ENCODE measurements at regions not wholly inside any gene's neighbourhood (a gene's known extent, or its start where the extent isn't known, plus 50 kb on each side); places are given as distances from the start of the nearest gene placed in this dataset.
A peak's percentile ranks its signal among the peaks of the same experiment; 100 is the strongest.

DNA sequence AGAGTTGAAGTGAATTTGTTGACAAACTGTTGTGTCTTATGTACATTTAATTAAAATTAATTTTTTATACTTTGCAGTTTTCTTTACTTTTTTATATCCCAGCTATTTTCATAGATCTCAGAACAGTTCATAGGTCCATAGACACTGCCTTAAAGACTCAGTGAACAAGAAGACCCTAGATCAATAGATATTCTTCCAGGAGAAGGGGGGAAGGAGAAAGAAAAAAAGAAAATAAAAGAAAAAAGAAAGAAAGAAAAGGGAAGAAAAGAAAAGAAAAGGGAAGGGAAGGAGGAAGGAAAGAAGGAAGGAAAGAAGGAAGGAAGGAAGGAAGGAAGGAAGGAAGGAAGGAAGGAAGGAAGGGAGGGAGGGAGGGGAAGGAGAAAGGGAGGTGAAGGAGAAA, 130.8 kb downstream of the MAFB start:
- no peak for DNase-seq
- intact Hi-C loops (cut with DNase I) = no loop called here
- H3K27ac ChIP-seq = no peak overlapping the region
- no peak overlapping the region for H3K4me3 ChIP-seq
- TF ChIP-seq POLR2A (IDR thresholded peaks at IDR 0.05) = no peak
- TF ChIP-seq, protein P1, sequence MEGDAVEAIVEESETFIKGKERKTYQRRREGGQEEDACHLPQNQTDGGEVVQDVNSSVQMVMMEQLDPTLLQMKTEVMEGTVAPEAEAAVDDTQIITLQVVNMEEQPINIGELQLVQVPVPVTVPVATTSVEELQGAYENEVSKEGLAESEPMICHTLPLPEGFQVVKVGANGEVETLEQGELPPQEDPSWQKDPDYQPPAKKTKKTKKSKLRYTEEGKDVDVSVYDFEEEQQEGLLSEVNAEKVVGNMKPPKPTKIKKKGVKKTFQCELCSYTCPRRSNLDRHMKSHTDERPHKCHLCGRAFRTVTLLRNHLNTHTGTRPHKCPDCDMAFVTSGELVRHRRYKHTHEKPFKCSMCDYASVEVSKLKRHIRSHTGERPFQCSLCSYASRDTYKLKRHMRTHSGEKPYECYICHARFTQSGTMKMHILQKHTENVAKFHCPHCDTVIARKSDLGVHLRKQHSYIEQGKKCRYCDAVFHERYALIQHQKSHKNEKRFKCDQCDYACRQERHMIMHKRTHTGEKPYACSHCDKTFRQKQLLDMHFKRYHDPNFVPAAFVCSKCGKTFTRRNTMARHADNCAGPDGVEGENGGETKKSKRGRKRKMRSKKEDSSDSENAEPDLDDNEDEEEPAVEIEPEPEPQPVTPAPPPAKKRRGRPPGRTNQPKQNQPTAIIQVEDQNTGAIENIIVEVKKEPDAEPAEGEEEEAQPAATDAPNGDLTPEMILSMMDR (IDR thresholded peaks at IDR 0.05) = no peak
- peaks cover 0 to 19% (median 0%) of the 10 kb centered on the region in 12 donors for H3K9me3 ChIP-seq
- no peaks in the 10 kb centered on the region for H3K36me3 ChIP-seq
- no peaks in the 10 kb centered on the region for H3K27me3 ChIP-seq
- H3K4me1 ChIP-seq = peaks cover 0 to 12% (median 0%) of the 10 kb centered on the region in 12 donors
- ATAC-seq = no peak

DNA sequence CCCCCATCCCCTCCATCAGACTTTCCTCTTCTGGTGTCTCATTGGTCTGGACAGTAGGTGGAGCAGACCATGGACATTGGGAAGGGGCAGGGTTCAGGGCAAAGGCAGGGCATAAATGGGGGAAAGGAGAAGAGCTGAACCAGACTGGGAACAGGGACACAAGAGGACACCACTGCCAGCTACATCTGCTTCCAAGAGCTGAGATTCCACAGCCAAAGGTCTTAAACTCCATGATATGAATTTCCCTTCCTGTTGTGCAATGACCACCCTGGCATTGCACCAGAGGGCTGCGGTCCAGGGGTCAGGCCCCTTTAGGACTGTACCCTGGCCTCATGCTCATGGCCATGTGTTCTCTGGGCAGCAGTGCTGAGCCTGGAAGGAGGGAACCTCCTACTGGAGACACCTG, 137.9 kb downstream of the MAFB start:
- Histone ChIP-seq H3K4me3 (no peak overlapping the region), H3K36me3 (no peaks in the 10 kb centered on the region), H3K9me3 (peaks cover 0 to 19% (median 0%) of the 10 kb centered on the region in 12 donors), H3K4me1 (no peaks in the 10 kb centered on the region), H3K27ac (no peak overlapping the region), H3K27me3 (peaks cover 0 to 4% (median 0%) of the 10 kb centered on the region in 9 donors)
- 42 to 78% (median 69%) methylated on average over 1 of the region's 1 CpG for WGBS, 4 donors
- TF ChIP-seq, protein P1 (IDR thresholded peaks at IDR 0.05) = no peak
- no peak for TF ChIP-seq POLR2A (IDR thresholded peaks at IDR 0.05)
- intact Hi-C loops (cut with DNase I) = no loop called here
- peak in 1 of 5 donors; percentile 31 for DNase-seq
- peak in 1 of 4 donors; percentile 18 for ATAC-seq

DNA sequence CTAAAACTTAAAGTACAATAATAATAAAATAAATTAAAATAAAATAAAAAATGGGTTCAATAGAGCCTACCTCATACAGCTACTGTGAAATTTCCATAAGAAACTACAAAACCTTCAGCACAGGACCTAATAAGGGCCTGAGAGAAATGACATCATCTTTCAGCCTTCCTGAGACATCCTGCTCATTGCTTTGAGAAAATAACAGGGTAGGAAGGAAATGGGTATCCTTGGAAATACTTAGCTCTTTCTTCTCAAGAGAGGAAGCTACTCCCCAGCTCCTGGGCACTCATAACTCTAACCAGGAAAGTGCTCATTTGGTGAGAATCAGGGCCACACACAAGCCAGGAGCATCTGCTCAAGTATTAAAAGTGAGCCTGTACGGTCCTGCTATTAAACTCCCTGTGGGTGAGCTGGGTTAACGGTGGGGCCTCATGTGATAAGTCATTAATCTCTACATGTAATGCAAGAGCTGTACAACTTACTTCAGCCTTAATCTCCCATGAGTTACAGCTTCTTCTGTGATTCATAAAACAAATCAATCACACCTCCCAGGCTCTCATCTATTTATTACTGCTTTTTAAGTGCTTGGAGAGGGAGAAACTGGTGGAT, 141.4 kb downstream of the MAFB start:
- DNase-seq (no peak), ATAC-seq (no peak)
- no peak overlapping the region for H3K4me3 ChIP-seq
- H3K4me1 ChIP-seq = no peaks in the 10 kb centered on the region
- no peaks in the 10 kb centered on the region for H3K36me3 ChIP-seq
- peaks cover 0 to 4% (median 0%) of the 10 kb centered on the region in 9 donors for H3K27me3 ChIP-seq
- TF ChIP-seq, protein P1 (IDR thresholded peaks at IDR 0.05) = no peak
- TF ChIP-seq POLR2A (IDR thresholded peaks at IDR 0.05) = no peak
- no peak overlapping the region for H3K27ac ChIP-seq
- intact Hi-C loops (cut with DNase I) = no loop called here
- 18 to 27% (median 25%) methylated on average over 2 of the region's 2 CpGs for WGBS, 4 donors
- no peaks in the 10 kb centered on the region for H3K9me3 ChIP-seq

DNA sequence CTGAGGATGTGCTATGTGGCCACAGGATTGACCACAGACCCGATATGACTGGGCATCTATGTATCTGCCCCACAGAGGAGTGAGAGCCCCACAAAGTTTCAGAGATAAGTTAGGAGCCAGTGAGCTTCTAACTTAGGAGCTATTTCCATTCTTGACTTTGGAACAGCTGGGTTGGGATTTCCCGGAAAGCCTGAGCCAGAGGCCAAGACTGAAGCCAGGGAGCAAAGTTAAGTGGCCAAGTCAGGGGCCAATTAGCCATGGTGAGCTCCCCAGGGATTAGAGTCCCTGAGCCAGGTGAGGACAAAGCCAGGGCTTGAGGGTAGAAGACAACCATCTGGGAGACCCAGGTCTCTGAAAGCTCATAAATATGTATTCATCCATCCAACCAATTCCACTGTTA, 143.6 kb downstream of the MAFB start:
- TF ChIP-seq, protein P1 (IDR thresholded peaks at IDR 0.05) = no peak
- no peak for TF ChIP-seq POLR2A (IDR thresholded peaks at IDR 0.05)
- DNase-seq = no peak
- WGBS, 4 donors = 79 to 84% (median 81%) methylated on average over 2 of the region's 2 CpGs
- no peaks in the 10 kb centered on the region for H3K9me3 ChIP-seq
- ATAC-seq = no peak
- peaks cover 0 to under 1% (median 0%) of the 10 kb centered on the region in 9 donors for H3K27me3 ChIP-seq
- no peaks in the 10 kb centered on the region for H3K36me3 ChIP-seq
- H3K4me1 ChIP-seq = no peaks in the 10 kb centered on the region
- no peak overlapping the region for H3K4me3 ChIP-seq
- intact Hi-C loops (cut with DNase I) = no loop called here
- H3K27ac ChIP-seq = no peak overlapping the region
